Esophagus muscularis mucosa (tissue), 4 donors: ENCODE measurements at regions not wholly inside any gene's neighbourhood (a gene's known extent, or its start where the extent isn't known, plus 50 kb on each side); places are given as distances from the start of the nearest gene placed in this dataset.

ENCODE experiments used
- DNase-seq: peaks from one replicate; pipeline ENCODE4 v3.0.0-alpha.2; 2017; ENCODE audit errors: extremely low spot score
- H3K27ac ChIP-seq, 4 donors: fragments of 200-600 bp; sonication (generic); replicated peaks in 1 of 4; 1 replicate in 3 of 4; 2 replicates in 1 of 4; pipeline ENCODE4 v1.5.1; 2016 to 2019; ENCODE audit warnings: mild to moderate bottlenecking in 1 of 4
- H3K27me3 ChIP-seq, 4 donors: fragments of 200-600 bp; sonication (generic); one replicate each; pipeline versions ENCODE4 v1.5.1 to v1.6.0; 2016 to 2019
- H3K36me3 ChIP-seq, 4 donors: fragments of 200-600 bp; sonication (generic); one replicate each; pipeline ENCODE4 v1.5.1; 2016 to 2019
- H3K4me1 ChIP-seq, 4 donors: fragments of 200-600 bp; sonication (generic); one replicate each; pipeline ENCODE4 v1.5.1; 2016 to 2019
- H3K4me3 ChIP-seq, 4 donors: fragments of 200-600 bp; sonication (generic); 1 replicate in 2 of 4; 2 replicates in 2 of 4; pipeline ENCODE4 v1.5.1; 2016 to 2019; ENCODE audit warnings: mild to moderate bottlenecking in 4 of 4, moderate library complexity in 1 of 4
- H3K9me3 ChIP-seq, 4 donors: fragments of 200-600 bp; sonication (generic); 1 replicate in 3 of 4; 2 replicates in 1 of 4; pipeline ENCODE4 v1.5.1; 2016 to 2019
- EP300 ChIP-seq: sonication (generic); formaldehyde crosslinking; IDR thresholded peaks from one replicate; pipeline ENCODE4 v1.6.1; 2017; ENCODE audit warnings: antibody characterized with exemption
- POLR2A ChIP-seq: fragments of 450-650 bp; IDR thresholded peaks from one replicate; pipeline ENCODE4 v1.6.1; 2017; ENCODE audit warnings: antibody characterized with exemption, moderate library complexity, mild to moderate bottlenecking, low read depth
- POLR2AphosphoS5 ChIP-seq, 2 donors: sonication (generic); formaldehyde crosslinking; IDR thresholded peaks; one replicate each; pipeline ENCODE4 v1.6.1; 2017; ENCODE audit warnings: antibody characterized with exemption in 2 of 2
- WGBS: methylation state at CpG from one replicate; pipeline ENCODE4 v1.1.5; 2018; 5-methylcytosine and 5-hydroxymethylcytosine counted together
- intact Hi-C: fragments of 100-400 bp; cut with DNase I; formaldehyde crosslinking; loops from one replicate; pipeline ENCODE4 v1.15.1; 2023
- TF ChIP-seq, protein P1 (sequence below), 3 experiments: fragments of 200-600 bp in 2 of 3; fragments of 450-650 bp in 1 of 3; sonication (generic) in 2 of 3; IDR thresholded peaks; one replicate each; pipeline ENCODE4 v1.5.1; 2017 to 2019; ENCODE audit warnings: antibody characterized with exemption in 3 of 3, mild to moderate bottlenecking in 2 of 3, moderate library complexity in 1 of 3

- no peak for DNase-seq
- Histone ChIP-seq H3K27me3 (peaks cover 0 to 16% (median 0%) of the 10 kb centered on the region in 4 donors), H3K4me1 (no peaks in the 10 kb centered on the region), H3K4me3 (no peak overlapping the region), H3K36me3 (no peaks in the 10 kb centered on the region), H3K9me3 (no peaks in the 10 kb centered on the region), H3K27ac (no peak overlapping the region)
- 75% methylated on average over 4 of the region's 4 CpGs for WGBS
- intact Hi-C loops = no loop called here
- TF ChIP-seq POLR2AphosphoS5 (IDR thresholded peaks at IDR 0.05) (no peak), EP300 (no peak), POLR2A (no peak)
- TF ChIP-seq, protein P1, sequence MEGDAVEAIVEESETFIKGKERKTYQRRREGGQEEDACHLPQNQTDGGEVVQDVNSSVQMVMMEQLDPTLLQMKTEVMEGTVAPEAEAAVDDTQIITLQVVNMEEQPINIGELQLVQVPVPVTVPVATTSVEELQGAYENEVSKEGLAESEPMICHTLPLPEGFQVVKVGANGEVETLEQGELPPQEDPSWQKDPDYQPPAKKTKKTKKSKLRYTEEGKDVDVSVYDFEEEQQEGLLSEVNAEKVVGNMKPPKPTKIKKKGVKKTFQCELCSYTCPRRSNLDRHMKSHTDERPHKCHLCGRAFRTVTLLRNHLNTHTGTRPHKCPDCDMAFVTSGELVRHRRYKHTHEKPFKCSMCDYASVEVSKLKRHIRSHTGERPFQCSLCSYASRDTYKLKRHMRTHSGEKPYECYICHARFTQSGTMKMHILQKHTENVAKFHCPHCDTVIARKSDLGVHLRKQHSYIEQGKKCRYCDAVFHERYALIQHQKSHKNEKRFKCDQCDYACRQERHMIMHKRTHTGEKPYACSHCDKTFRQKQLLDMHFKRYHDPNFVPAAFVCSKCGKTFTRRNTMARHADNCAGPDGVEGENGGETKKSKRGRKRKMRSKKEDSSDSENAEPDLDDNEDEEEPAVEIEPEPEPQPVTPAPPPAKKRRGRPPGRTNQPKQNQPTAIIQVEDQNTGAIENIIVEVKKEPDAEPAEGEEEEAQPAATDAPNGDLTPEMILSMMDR (IDR thresholded peaks at IDR 0.05) = no peak
Measured at GRCh38 chr17:33550261-33550660, 257.2 kb upstream of the ASIC2 start.

DNA sequence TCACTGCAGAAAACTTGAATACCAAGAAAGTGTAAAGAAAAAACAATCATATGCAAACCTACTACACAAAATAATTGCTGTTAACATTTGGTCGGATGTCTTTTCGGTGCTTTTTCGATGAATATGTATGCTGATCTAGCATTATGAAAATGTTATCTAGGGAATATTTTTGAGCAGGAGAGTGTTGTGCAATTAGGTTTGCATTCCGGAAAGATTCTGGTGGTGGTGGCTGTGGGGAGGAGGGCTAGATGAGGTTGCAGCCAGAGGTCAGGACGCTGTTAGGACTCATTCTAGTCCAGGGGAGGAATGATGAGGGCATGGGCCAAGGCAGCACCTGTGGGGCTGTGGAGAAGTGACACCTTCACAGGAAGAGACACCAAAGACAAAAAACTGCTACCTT lies 258.0 kb upstream of the ASIC2 start:
- Histone ChIP-seq H3K4me3 (no peak overlapping the region), H3K27ac (no peak overlapping the region), H3K9me3 (no peaks in the 10 kb centered on the region), H3K4me1 (no peaks in the 10 kb centered on the region), H3K36me3 (no peaks in the 10 kb centered on the region), H3K27me3 (peaks cover 0 to 16% (median 0%) of the 10 kb centered on the region in 4 donors)
- no peak for DNase-seq
- WGBS = 89% methylated on average over 5 of the region's 5 CpGs
- TF ChIP-seq, protein P1 (IDR thresholded peaks at IDR 0.05) = no peak
- TF ChIP-seq POLR2AphosphoS5 (IDR thresholded peaks at IDR 0.05) (no peak), EP300 (no peak), POLR2A (no peak)
- intact Hi-C loops = no loop called here

DNA sequence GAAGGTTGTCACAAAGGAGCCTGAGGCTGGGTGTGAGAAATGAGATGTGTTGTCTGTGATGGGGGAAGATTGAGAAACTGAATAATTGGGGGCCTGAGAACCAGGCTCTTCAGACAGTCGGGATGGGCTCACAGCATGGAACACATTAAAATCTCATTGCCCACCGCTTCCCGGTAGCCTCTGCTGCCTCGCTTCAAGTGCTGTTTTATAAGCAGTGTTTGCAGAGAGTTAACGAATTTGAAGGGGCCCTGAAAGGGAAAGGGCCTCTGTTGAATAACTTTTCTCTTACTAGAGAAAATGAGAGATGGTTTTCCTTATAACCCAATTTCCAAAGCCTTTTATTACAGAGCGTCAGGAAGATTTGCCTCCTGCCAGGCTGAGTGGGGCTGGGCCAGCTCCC lies 258.8 kb upstream of the ASIC2 start:
- 31% methylated on average over 6 of the region's 6 CpGs for WGBS
- Histone ChIP-seq H3K36me3 (no peaks in the 10 kb centered on the region), H3K9me3 (no peaks in the 10 kb centered on the region), H3K27ac (no peak overlapping the region), H3K4me3 (no peak overlapping the region), H3K27me3 (peaks cover 0 to 16% (median 0%) of the 10 kb centered on the region in 4 donors), H3K4me1 (no peaks in the 10 kb centered on the region)
- intact Hi-C loops = no loop called here
- DNase-seq = no peak
- TF ChIP-seq POLR2AphosphoS5 (IDR thresholded peaks at IDR 0.05) (no peak), EP300 (no peak), POLR2A (no peak)
- TF ChIP-seq, protein P1 (IDR thresholded peaks at IDR 0.05) = no peak

DNA sequence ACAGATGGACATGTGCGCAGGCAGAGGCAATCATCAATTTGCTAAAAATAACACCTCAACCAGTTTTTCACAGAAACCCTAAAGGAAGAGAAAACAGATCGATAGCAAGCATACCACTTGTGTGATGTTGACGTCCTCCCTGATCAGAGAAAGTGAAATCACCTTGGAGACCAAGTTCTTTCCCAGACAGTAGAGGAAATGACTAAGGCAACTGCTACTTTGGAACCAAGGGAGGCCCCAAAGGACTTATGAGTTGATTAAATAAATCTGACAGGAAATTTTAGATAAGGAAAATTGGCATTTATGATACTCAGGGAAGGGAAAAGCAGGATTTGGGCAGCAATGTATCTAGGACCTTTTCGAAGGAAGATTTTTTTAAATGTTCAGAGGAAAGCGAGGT lies 267.1 kb upstream of the ASIC2 start:
- 72% methylated on average over 5 of the region's 5 CpGs for WGBS
- DNase-seq = no peak
- H3K4me1 ChIP-seq = no peaks in the 10 kb centered on the region
- intact Hi-C loops = no loop called here
- no peaks in the 10 kb centered on the region for H3K27me3 ChIP-seq
- no peaks in the 10 kb centered on the region for H3K36me3 ChIP-seq
- no peak for TF ChIP-seq POLR2AphosphoS5 (IDR thresholded peaks at IDR 0.05)
- TF ChIP-seq, protein P1 (IDR thresholded peaks at IDR 0.05) = no peak
- TF ChIP-seq POLR2A = no peak
- no peak for TF ChIP-seq EP300
- H3K27ac ChIP-seq = no peak overlapping the region
- no peak overlapping the region for H3K4me3 ChIP-seq
- H3K9me3 ChIP-seq = peaks cover 0 to 16% (median 7%) of the 10 kb centered on the region in 4 donors

DNA sequence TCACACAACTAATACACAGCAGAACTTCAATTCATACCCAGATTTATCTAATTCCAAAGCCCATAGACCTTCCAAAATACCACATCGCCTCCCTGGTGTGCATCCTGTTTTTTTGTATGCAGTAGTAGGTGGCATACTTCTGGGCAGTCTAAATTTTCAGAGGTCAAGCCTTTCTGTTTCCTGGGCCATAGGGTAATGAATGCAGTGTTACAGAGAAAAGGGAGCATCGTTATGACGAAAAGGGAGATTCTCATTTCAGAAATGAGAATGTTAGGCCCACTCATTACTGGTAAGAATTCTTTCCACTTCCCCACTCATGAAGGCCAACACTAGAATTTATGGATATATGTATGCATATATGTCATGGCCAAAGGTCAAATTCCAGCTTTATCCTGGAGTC lies 267.8 kb upstream of the ASIC2 start:
- WGBS = 92% methylated on average over 3 of the region's 3 CpGs
- TF ChIP-seq POLR2A (no peak), POLR2AphosphoS5 (IDR thresholded peaks at IDR 0.05) (no peak), EP300 (no peak)
- TF ChIP-seq, protein P1 (IDR thresholded peaks at IDR 0.05) = no peak
- intact Hi-C loops = no loop called here

More for the DNA sequence above, 267.8 kb upstream of the ASIC2 start:
- H3K27me3 ChIP-seq = no peaks in the 10 kb centered on the region
- H3K4me3 ChIP-seq = no peak overlapping the region
- H3K4me1 ChIP-seq = no peaks in the 10 kb centered on the region
- peaks cover 0 to 16% (median 7%) of the 10 kb centered on the region in 4 donors for H3K9me3 ChIP-seq
- H3K36me3 ChIP-seq = no peaks in the 10 kb centered on the region
- DNase-seq = no peak
- H3K27ac ChIP-seq = no peak overlapping the region
